CD4-positive, alpha-beta T cell (primary cell): ENCODE measurements at regions not wholly inside any gene's neighbourhood (a gene's known extent, or its start where the extent isn't known, plus 50 kb on each side); places are given as distances from the start of the nearest gene placed in this dataset.

Experiments used
- ATAC-seq: fragments of 200-7000 bp; cut with Tn5 transposase; one replicate; pipeline ENCODE4 v1.10.0; 2022; ENCODE audit warnings: mild to moderate bottlenecking; ENCODE audit not compliant: poor library complexity
- CTCF ChIA-PET: fragments of 350-600 bp; sonication (Branson Sonifier 250); formaldehyde crosslinking; loops from one replicate; lab custom pipeline; 2021; ENCODE audit warnings: antibody characterized with exemption, inconsistent platforms; lab: Charles Lee
- POLR2A ChIA-PET: fragments of 350-600 bp; sonication (Branson Sonifier 250); formaldehyde crosslinking; loops from one replicate; lab custom pipeline; 2021; ENCODE audit warnings: antibody characterized with exemption, inconsistent platforms; lab: Charles Lee
- DNase-seq, 14 experiments: peaks; one replicate each; pipeline ENCODE4 v3.0.0-alpha.2; 2013 to 2020; ENCODE audit warnings: mixed read lengths in 2 of 14
- H3K27ac ChIP-seq, 2 donors: one replicate each; pipeline versions ENCODE4 v1.5.1 to v1.7.0; 2013; ENCODE audit warnings: low read length in 2 of 2, low read depth in 1 of 2, mild to moderate bottlenecking in 1 of 2
- H3K27me3 ChIP-seq, 2 experiments: 1 replicate in 1 of 2; 2 replicates in 1 of 2; pipeline versions ENCODE4 v1.6.1 to v1.7.0; 2013; ENCODE audit warnings: low read length in 2 of 2, control low read depth in 1 of 2, mild to moderate bottlenecking in 1 of 2, moderate library complexity in 1 of 2; ENCODE audit not compliant: insufficient read depth in 2 of 2, control insufficient read depth in 1 of 2
- H3K36me3 ChIP-seq: one replicate; pipeline ENCODE4 v1.6.1; 2013; ENCODE audit warnings: low read length, control low read depth; ENCODE audit not compliant: insufficient read depth
- H3K4me1 ChIP-seq: one replicate; pipeline ENCODE4 v1.6.1; 2013; ENCODE audit warnings: low read length, control low read depth; ENCODE audit not compliant: insufficient read depth
- H3K4me3 ChIP-seq: one replicate; pipeline ENCODE4 v1.5.1; 2013; ENCODE audit warnings: mild to moderate bottlenecking, low read length, moderate library complexity
- H3K9me3 ChIP-seq, 2 experiments: 1 replicate in 1 of 2; 2 replicates in 1 of 2; pipeline versions ENCODE4 v1.6.1 to v1.7.0; 2013; ENCODE audit warnings: low read length in 2 of 2, mild to moderate bottlenecking in 2 of 2, control low read depth in 1 of 2, moderate library complexity in 1 of 2; ENCODE audit not compliant: control insufficient read depth in 1 of 2, insufficient read depth in 1 of 2
- H3K27ac Mint-ChIP-seq: one replicate; pipeline ENCODE4 v1.8.0; 2020; ENCODE audit warnings: mixed read lengths
- H3K27me3 Mint-ChIP-seq: one replicate; pipeline ENCODE4 v1.8.0; 2021; ENCODE audit warnings: mixed read lengths
- H3K36me3 Mint-ChIP-seq: one replicate; pipeline ENCODE4 v1.8.0; 2021; ENCODE audit warnings: low read depth, mixed read lengths
- H3K4me1 Mint-ChIP-seq: one replicate; pipeline ENCODE4 v1.8.0; 2021; ENCODE audit warnings: low read depth, mixed read lengths
- H3K4me3 Mint-ChIP-seq: one replicate; pipeline ENCODE4 v1.8.0; 2020; ENCODE audit warnings: mild to moderate bottlenecking, mixed read lengths
- H3K9me3 Mint-ChIP-seq: one replicate; pipeline ENCODE4 v1.8.0; 2020; ENCODE audit warnings: mixed read lengths
- intact Hi-C, 2 experiments: fragments of 100-400 bp; cut with DNase I in 1 of 2; cut with micrococcal nuclease in 1 of 2; formaldehyde crosslinking; loops; one replicate each; pipeline versions ENCODE4 v1.15.1 to v1.9.0; 2023 to 2025; cut with DNase I, micrococcal nuclease
- TF ChIP-seq, protein P1 (sequence below): fragments of 200-600 bp; IDR thresholded peaks from one replicate; pipeline ENCODE4 v1.8.0; 2022; ENCODE audit warnings: antibody characterized with exemption, mild to moderate bottlenecking

DNA sequence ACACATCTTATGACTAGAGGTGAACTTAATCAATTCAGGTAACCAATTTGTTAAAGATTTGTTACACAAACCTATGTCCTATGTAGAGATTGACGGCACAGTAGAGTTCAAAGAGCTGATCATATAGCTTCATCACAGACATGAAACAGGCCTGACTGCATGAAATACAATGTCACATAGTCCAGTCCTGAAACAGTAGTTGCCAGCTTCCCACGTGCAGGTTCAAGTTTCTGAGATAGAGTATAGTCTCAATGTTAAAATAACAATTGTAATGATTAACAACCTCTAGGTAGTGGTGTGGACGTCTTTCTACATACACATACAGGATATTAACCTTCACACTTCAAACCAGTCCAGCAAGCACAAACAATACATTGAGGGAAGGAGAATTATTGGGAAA is 640.7 kb upstream of the SOX9 start:
- H3K9me3 Mint-ChIP-seq = peaks cover 12% of the 10 kb centered on the region
- Histone ChIP-seq H3K27me3 (no peaks in the 10 kb centered on the region), H3K27ac (no peak overlapping the region), H3K36me3 (no peaks in the 10 kb centered on the region), H3K9me3 (no peaks in the 10 kb centered on the region), H3K4me1 (no peaks in the 10 kb centered on the region), H3K4me3 (no peak overlapping the region)
- ChIA-PET CTCF (no interaction called here), POLR2A (no interaction called here)
- no peak overlapping the region for H3K27ac Mint-ChIP-seq
- H3K4me1 Mint-ChIP-seq = no peaks in the 10 kb centered on the region
- no peaks in the 10 kb centered on the region for H3K27me3 Mint-ChIP-seq
- intact Hi-C loops = no loop called here
- no peak overlapping the region for H3K4me3 Mint-ChIP-seq
- ATAC-seq (no peak), DNase-seq (no peak)
- H3K36me3 Mint-ChIP-seq = no peaks in the 10 kb centered on the region
- TF ChIP-seq, protein P1, sequence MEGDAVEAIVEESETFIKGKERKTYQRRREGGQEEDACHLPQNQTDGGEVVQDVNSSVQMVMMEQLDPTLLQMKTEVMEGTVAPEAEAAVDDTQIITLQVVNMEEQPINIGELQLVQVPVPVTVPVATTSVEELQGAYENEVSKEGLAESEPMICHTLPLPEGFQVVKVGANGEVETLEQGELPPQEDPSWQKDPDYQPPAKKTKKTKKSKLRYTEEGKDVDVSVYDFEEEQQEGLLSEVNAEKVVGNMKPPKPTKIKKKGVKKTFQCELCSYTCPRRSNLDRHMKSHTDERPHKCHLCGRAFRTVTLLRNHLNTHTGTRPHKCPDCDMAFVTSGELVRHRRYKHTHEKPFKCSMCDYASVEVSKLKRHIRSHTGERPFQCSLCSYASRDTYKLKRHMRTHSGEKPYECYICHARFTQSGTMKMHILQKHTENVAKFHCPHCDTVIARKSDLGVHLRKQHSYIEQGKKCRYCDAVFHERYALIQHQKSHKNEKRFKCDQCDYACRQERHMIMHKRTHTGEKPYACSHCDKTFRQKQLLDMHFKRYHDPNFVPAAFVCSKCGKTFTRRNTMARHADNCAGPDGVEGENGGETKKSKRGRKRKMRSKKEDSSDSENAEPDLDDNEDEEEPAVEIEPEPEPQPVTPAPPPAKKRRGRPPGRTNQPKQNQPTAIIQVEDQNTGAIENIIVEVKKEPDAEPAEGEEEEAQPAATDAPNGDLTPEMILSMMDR = no peak

DNA sequence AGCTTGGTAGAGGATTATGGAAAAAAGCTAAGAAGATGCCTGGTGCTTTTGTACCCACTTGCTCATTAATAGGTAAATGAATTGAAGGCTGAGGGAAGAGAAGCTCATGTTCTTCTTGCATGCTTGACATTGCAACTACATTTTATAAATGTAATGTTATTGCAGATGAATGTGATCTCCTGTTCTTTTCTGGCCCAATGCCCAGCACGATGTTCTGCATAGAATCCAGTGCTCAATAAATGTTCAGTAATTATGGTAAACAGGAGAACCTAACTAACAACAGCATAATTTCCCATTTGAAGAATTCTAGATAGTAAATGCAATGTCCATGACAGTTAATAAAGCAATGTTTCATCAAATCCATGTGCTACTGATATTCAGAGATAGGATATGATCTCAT is 638.2 kb upstream of the SOX9 start:
- H3K27ac ChIP-seq = no peak overlapping the region
- no peaks in the 10 kb centered on the region for H3K4me1 ChIP-seq
- no peak overlapping the region for H3K27ac Mint-ChIP-seq
- H3K27me3 Mint-ChIP-seq = no peaks in the 10 kb centered on the region
- DNase-seq (no peak), ATAC-seq (no peak)
- TF ChIP-seq, protein P1 = no peak
- no peaks in the 10 kb centered on the region for H3K9me3 ChIP-seq
- H3K36me3 ChIP-seq = no peaks in the 10 kb centered on the region
- ChIA-PET POLR2A (no interaction called here), CTCF (no interaction called here)
- H3K9me3 Mint-ChIP-seq = peaks cover 12% of the 10 kb centered on the region
- H3K4me3 ChIP-seq = no peak overlapping the region
- H3K4me3 Mint-ChIP-seq = no peak overlapping the region
- H3K36me3 Mint-ChIP-seq = no peaks in the 10 kb centered on the region
- H3K4me1 Mint-ChIP-seq = no peaks in the 10 kb centered on the region
- no peaks in the 10 kb centered on the region for H3K27me3 ChIP-seq
- intact Hi-C loops = no loop called here

DNA sequence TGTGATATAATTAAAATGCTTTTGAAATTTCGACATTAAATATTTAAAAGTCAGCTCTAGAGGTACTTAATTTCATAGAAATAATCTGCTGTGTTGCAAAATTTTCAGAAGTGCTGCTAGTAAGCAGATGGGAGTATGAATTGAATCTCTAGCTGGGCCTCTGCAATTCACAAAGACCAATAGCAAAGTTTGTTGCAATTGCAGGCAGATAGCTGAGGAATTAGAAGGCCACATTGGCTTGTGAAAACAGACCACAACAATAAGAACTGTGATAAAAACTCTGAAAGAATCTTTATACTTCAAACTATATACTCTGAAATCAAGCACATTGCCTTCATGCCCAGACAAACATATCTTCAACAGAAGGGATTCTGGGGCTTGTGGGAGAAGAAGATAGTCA is 636.3 kb upstream of the SOX9 start:
- Mint-ChIP-seq H3K27me3 (no peaks in the 10 kb centered on the region), H3K4me1 (no peaks in the 10 kb centered on the region), H3K27ac (no peak overlapping the region), H3K36me3 (no peaks in the 10 kb centered on the region), H3K4me3 (no peak overlapping the region), H3K9me3 (peaks cover 9% of the 10 kb centered on the region)
- no peak overlapping the region for H3K27ac ChIP-seq
- TF ChIP-seq, protein P1 = no peak
- H3K36me3 ChIP-seq = no peaks in the 10 kb centered on the region
- H3K9me3 ChIP-seq = no peaks in the 10 kb centered on the region
- no peaks in the 10 kb centered on the region for H3K27me3 ChIP-seq
- H3K4me3 ChIP-seq = no peak overlapping the region
- POLR2A ChIA-PET = no interaction called here
- DNase-seq = no peak
- ATAC-seq = no peak
- no peaks in the 10 kb centered on the region for H3K4me1 ChIP-seq
- intact Hi-C loops = no loop called here
- CTCF ChIA-PET = no interaction called here
